HTR-8/SVneo (cell line): ENCODE measurements at regions not wholly inside any gene's neighbourhood (a gene's known extent, or its start where the extent isn't known, plus 50 kb on each side); places are given as distances from the start of the nearest gene placed in this dataset.
"Not testable (repeated sequence)": the region's sequence is repeated elsewhere in the genome, so short reads cannot be mapped to it uniquely, and the experiment has no call there.

Source experiments
- DNase-seq: peaks from one replicate; pipeline ENCODE4 v3.0.0; 2011; ENCODE audit warnings: low spot score, mixed read lengths; ENCODE audit not compliant: insufficient read length
- FAIRE-seq: peaks from 2 replicates; lab custom pipeline; 2011; peaks lifted over from hg19 to GRCh38; lab: Jason Lieb, UNC

GRCh38 chr4:124104101-124104500 is 608.4 kb downstream of the ANKRD50 start:
- DNase-seq (no peak), FAIRE-seq (no peak)

- DNase-seq (no peak), FAIRE-seq (no peak)
These were observed 607.9 kb downstream of the ANKRD50 start for GRCh38 chr4:124104628-124105027.

GRCh38 chr4:124105212-124105611 is 607.3 kb downstream of the ANKRD50 start:
- no peak for FAIRE-seq
- no peak for DNase-seq

- FAIRE-seq (no peak), DNase-seq (no peak)
These were observed 601.1 kb downstream of the ANKRD50 start for GRCh38 chr4:124111411-124111810.

- FAIRE-seq, result no peak
- peak; percentile 45 for DNase-seq
These were observed 600.6 kb downstream of the ANKRD50 start for GRCh38 chr4:124111922-124112321.

GRCh38 chr4:124118061-124118460 is 594.5 kb downstream of the ANKRD50 start:
- FAIRE-seq (no peak), DNase-seq (no peak)

- no peak for DNase-seq
- no peak for FAIRE-seq
These were observed 591.0 kb downstream of the ANKRD50 start for GRCh38 chr4:124121461-124121971.

GRCh38 chr4:124123181-124123580 is 589.4 kb downstream of the ANKRD50 start:
- DNase-seq, result no peak
- no peak for FAIRE-seq

- no peak for DNase-seq
These were observed 588.8 kb downstream of the ANKRD50 start for GRCh38 chr4:124123721-124124120.

GRCh38 chr4:124131324-124131723 is 581.2 kb downstream of the ANKRD50 start:
- DNase-seq, FAIRE-seq: not testable (repeated sequence)

More at GRCh38 chr4:124123721-124124120, 588.8 kb downstream of the ANKRD50 start:
- FAIRE-seq, result no peak

- FAIRE-seq (no peak), DNase-seq (no peak)
These were observed 580.4 kb downstream of the ANKRD50 start for GRCh38 chr4:124132161-124132560.

GRCh38 chr4:124133753-124134152 is 578.8 kb downstream of the ANKRD50 start:
- no peak for FAIRE-seq
- DNase-seq, result no peak

- no peak for FAIRE-seq
These were observed 577.1 kb downstream of the ANKRD50 start for GRCh38 chr4:124135409-124135813.

GRCh38 chr4:124139044-124139443 is 573.5 kb downstream of the ANKRD50 start:
- no peak for DNase-seq

More at GRCh38 chr4:124135409-124135813, 577.1 kb downstream of the ANKRD50 start:
- DNase-seq, result no peak

GRCh38 chr4:124143632-124144031 is 568.9 kb downstream of the ANKRD50 start:
- FAIRE-seq (no peak), DNase-seq (no peak)

More at GRCh38 chr4:124139044-124139443, 573.5 kb downstream of the ANKRD50 start:
- FAIRE-seq, result no peak

GRCh38 chr4:124144238-124144654 is 568.3 kb downstream of the ANKRD50 start:
- no peak for DNase-seq
- FAIRE-seq, result no peak

- DNase-seq (no peak), FAIRE-seq (no peak)
These were observed 566.5 kb downstream of the ANKRD50 start for GRCh38 chr4:124146068-124146467.

- FAIRE-seq, result no peak
These were observed 561.5 kb downstream of the ANKRD50 start for GRCh38 chr4:124151031-124151430.

GRCh38 chr4:124152132-124152531 is 560.4 kb downstream of the ANKRD50 start:
- DNase-seq (no peak), FAIRE-seq (no peak)

More at GRCh38 chr4:124151031-124151430, 561.5 kb downstream of the ANKRD50 start:
- no peak for DNase-seq

- DNase-seq (no peak), FAIRE-seq (no peak)
These were observed 557.3 kb downstream of the ANKRD50 start for GRCh38 chr4:124155239-124155638.

GRCh38 chr4:124157396-124158083 is 555.0 kb downstream of the ANKRD50 start:
- DNase-seq (no peak), FAIRE-seq (no peak)

GRCh38 chr4:124163401-124163800 is 549.1 kb downstream of the ANKRD50 start:
- no peak for FAIRE-seq
- DNase-seq, result no peak
